Astrocyte (in vitro differentiated cells and primary cell): ENCODE measurements at regions not wholly inside any gene's neighbourhood (a gene's known extent, or its start where the extent isn't known, plus 50 kb on each side); places are given as distances from the start of the nearest gene placed in this dataset.

Experiments
- CTCF ChIP-seq: IDR thresholded peaks from 2 replicates; pipeline ENCODE4 v1.5.1; 2011; ENCODE audit warnings: low read depth, mild to moderate bottlenecking, inconsistent platforms, low read length, moderate library complexity; ENCODE audit not compliant: insufficient read depth
- EZH2 ChIP-seq: IDR thresholded peaks from 2 replicates; pipeline ENCODE4 v1.6.1; 2012; ENCODE audit warnings: mild to moderate bottlenecking, low read length, inconsistent platforms; ENCODE audit not compliant: insufficient read depth

GRCh38 chr4:35080799-35081198 is 1163.5 kb downstream of the ARAP2 start:
- TF ChIP-seq CTCF = no peak
- TF ChIP-seq EZH2 = no peak
